Thyroid gland (tissue), 4 donors: ENCODE measurements at regions not wholly inside any gene's neighbourhood (a gene's known extent, or its start where the extent isn't known, plus 50 kb on each side); places are given as distances from the start of the nearest gene placed in this dataset.

ENCODE experiments used
- POLR2A ChIP-seq, 2 donors: fragments of 450-650 bp; IDR thresholded peaks; one replicate each; pipeline ENCODE4 v1.6.1; 2017; ENCODE audit warnings: antibody characterized with exemption in 2 of 2, mild to moderate bottlenecking in 2 of 2, moderate library complexity in 1 of 2
- TF ChIP-seq, protein P1 (sequence below), 6 experiments: fragments of 200-600 bp in 3 of 6; fragments of 450-650 bp in 3 of 6; sonication (generic) in 3 of 6; IDR thresholded peaks; one replicate each; pipeline ENCODE4 v1.5.1; 2016 to 2019; ENCODE audit warnings: antibody characterized with exemption in 6 of 6, mild to moderate bottlenecking in 2 of 6, inconsistent platforms in 1 of 6, moderate library complexity in 1 of 6

DNA sequence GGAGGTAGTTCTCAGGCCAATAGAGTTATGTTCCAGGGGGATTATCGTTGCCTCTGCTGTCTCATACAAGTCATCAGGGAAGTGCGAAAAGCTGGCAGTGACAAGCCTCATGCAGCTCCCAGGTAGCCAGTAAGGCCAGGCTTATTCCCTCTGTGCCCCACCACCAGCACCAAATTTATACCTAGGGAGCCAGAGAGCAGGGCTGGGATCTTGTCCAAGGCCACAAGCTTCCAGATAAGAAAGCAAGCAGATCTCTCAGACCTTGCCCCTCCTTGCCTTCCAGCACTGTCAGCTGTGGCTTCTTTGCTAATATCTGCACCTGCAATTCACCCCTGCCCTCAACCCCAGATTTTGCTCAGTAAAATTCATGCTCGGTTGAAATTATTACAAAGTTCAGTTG, 206.3 kb upstream of the FAT3 start:
- TF ChIP-seq, protein P1, sequence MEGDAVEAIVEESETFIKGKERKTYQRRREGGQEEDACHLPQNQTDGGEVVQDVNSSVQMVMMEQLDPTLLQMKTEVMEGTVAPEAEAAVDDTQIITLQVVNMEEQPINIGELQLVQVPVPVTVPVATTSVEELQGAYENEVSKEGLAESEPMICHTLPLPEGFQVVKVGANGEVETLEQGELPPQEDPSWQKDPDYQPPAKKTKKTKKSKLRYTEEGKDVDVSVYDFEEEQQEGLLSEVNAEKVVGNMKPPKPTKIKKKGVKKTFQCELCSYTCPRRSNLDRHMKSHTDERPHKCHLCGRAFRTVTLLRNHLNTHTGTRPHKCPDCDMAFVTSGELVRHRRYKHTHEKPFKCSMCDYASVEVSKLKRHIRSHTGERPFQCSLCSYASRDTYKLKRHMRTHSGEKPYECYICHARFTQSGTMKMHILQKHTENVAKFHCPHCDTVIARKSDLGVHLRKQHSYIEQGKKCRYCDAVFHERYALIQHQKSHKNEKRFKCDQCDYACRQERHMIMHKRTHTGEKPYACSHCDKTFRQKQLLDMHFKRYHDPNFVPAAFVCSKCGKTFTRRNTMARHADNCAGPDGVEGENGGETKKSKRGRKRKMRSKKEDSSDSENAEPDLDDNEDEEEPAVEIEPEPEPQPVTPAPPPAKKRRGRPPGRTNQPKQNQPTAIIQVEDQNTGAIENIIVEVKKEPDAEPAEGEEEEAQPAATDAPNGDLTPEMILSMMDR (IDR thresholded peaks at IDR 0.05) = no peak
- no peak for TF ChIP-seq POLR2A (IDR thresholded peaks at IDR 0.05)
